ENCODE measurements at regions not wholly inside any gene's neighbourhood (a gene's known extent, or its start where the extent isn't known, plus 50 kb on each side); places are given as distances from the start of the nearest gene placed in this dataset.

- Mint-ChIP-seq H3K9me3 (no peaks in the 10 kb centered on the region), H3K36me3 (ENCODE audit: low read depth) (no peaks in the 10 kb centered on the region), H3K4me1 (ENCODE audit: low read depth) (no peaks in the 10 kb centered on the region), H3K4me3 (no peak overlapping the region), H3K27ac (no peak overlapping the region), H3K27me3 (ENCODE audit: low read depth) (no peaks in the 10 kb centered on the region)
- no peak for DNase-seq
- intact Hi-C loops (cut with micrococcal nuclease), result no loop called here
- CTCF ChIA-PET, result no interaction called here
Observed at GRCh38 chr1:201602413-201603265, 63.7 kb downstream of the NAV1 start.

- H3K27ac Mint-ChIP-seq, result no peak overlapping the region
- H3K4me1 Mint-ChIP-seq (ENCODE audit: low read depth), result no peaks in the 10 kb centered on the region
- H3K36me3 Mint-ChIP-seq (ENCODE audit: low read depth), result no peaks in the 10 kb centered on the region
- H3K4me3 Mint-ChIP-seq, result no peak overlapping the region
- no peak for DNase-seq
- CTCF ChIA-PET, result no interaction called here
- no peaks in the 10 kb centered on the region for H3K27me3 Mint-ChIP-seq (ENCODE audit: low read depth)
- intact Hi-C loops (cut with micrococcal nuclease), result no loop called here
- no peaks in the 10 kb centered on the region for H3K9me3 Mint-ChIP-seq
Observed at GRCh38 chr1:201603613-201604232, 64.8 kb downstream of the NAV1 start.

- CTCF ChIA-PET, result interaction anchor here (0.6 kb wide), 1 partner anchor 42 kb away, joined by 3 read pairs; no protein-coding TSS in a partner anchor
- DNase-seq, result no peak
- H3K27ac Mint-ChIP-seq, result no peak overlapping the region
- no peaks in the 10 kb centered on the region for H3K27me3 Mint-ChIP-seq (ENCODE audit: low read depth)
- no peaks in the 10 kb centered on the region for H3K9me3 Mint-ChIP-seq
- no peaks in the 10 kb centered on the region for H3K36me3 Mint-ChIP-seq (ENCODE audit: low read depth)
- no peak overlapping the region for H3K4me3 Mint-ChIP-seq
- intact Hi-C loops (cut with micrococcal nuclease), result no loop called here
- H3K4me1 Mint-ChIP-seq (ENCODE audit: low read depth), result no peaks in the 10 kb centered on the region
Observed at GRCh38 chr1:201605385-201606010, 66.6 kb downstream of the NAV1 start.

- Mint-ChIP-seq H3K27ac (no peak overlapping the region), H3K9me3 (no peaks in the 10 kb centered on the region), H3K4me1 (ENCODE audit: low read depth) (no peaks in the 10 kb centered on the region), H3K27me3 (ENCODE audit: low read depth) (no peaks in the 10 kb centered on the region), H3K36me3 (ENCODE audit: low read depth) (no peaks in the 10 kb centered on the region), H3K4me3 (no peak overlapping the region)
- intact Hi-C loops (cut with micrococcal nuclease), result no loop called here
- CTCF ChIA-PET, result no interaction called here
- DNase-seq, result no peak
Observed at GRCh38 chr1:201606096-201606495, 67.2 kb downstream of the NAV1 start.

- H3K4me1 Mint-ChIP-seq (ENCODE audit: low read depth), result no peaks in the 10 kb centered on the region
- no peak for DNase-seq
- H3K27ac Mint-ChIP-seq, result no peak overlapping the region
- H3K4me3 Mint-ChIP-seq, result no peak overlapping the region
- H3K27me3 Mint-ChIP-seq (ENCODE audit: low read depth), result no peaks in the 10 kb centered on the region
- CTCF ChIA-PET, result no interaction called here
- intact Hi-C loops (cut with micrococcal nuclease), result no loop called here
- H3K36me3 Mint-ChIP-seq (ENCODE audit: low read depth), result no peaks in the 10 kb centered on the region
- H3K9me3 Mint-ChIP-seq, result no peaks in the 10 kb centered on the region
Observed at GRCh38 chr1:201606623-201607022, 67.7 kb downstream of the NAV1 start.

- Mint-ChIP-seq H3K4me3 (no peak overlapping the region), H3K27me3 (ENCODE audit: low read depth) (no peaks in the 10 kb centered on the region), H3K36me3 (ENCODE audit: low read depth) (no peaks in the 10 kb centered on the region), H3K4me1 (ENCODE audit: low read depth) (no peaks in the 10 kb centered on the region), H3K9me3 (no peaks in the 10 kb centered on the region), H3K27ac (no peak overlapping the region)
- CTCF ChIA-PET, result interaction anchor here (1.2 kb wide), 1 partner anchor 101 kb away, joined by 5 read pairs; no protein-coding TSS in a partner anchor
- intact Hi-C loops (cut with micrococcal nuclease), result no loop called here
- no peak for DNase-seq
Observed at GRCh38 chr1:201608635-201609395, 69.9 kb downstream of the NAV1 start.

- no peaks in the 10 kb centered on the region for H3K36me3 Mint-ChIP-seq (ENCODE audit: low read depth)
- no peak overlapping the region for H3K4me3 Mint-ChIP-seq
- H3K27me3 Mint-ChIP-seq (ENCODE audit: low read depth), result no peaks in the 10 kb centered on the region
- no peak for DNase-seq
- CTCF ChIA-PET, result interaction anchor here (1.2 kb wide), 1 partner anchor 100 kb away, joined by 5 read pairs; no protein-coding TSS in a partner anchor
- H3K9me3 Mint-ChIP-seq, result no peaks in the 10 kb centered on the region
- intact Hi-C loops (cut with micrococcal nuclease), result no loop called here
- no peak overlapping the region for H3K27ac Mint-ChIP-seq
- no peaks in the 10 kb centered on the region for H3K4me1 Mint-ChIP-seq (ENCODE audit: low read depth)
Observed at GRCh38 chr1:201609661-201610318, 70.9 kb downstream of the NAV1 start.

GRCh38 chr1:201610858-201611257 lies 71.9 kb downstream of the NAV1 start:
- DNase-seq, result no peak
- Mint-ChIP-seq H3K27ac (no peak overlapping the region), H3K4me3 (no peak overlapping the region), H3K4me1 (ENCODE audit: low read depth) (no peaks in the 10 kb centered on the region), H3K9me3 (no peaks in the 10 kb centered on the region), H3K36me3 (ENCODE audit: low read depth) (no peaks in the 10 kb centered on the region), H3K27me3 (ENCODE audit: low read depth) (no peaks in the 10 kb centered on the region)
- CTCF ChIA-PET, result no interaction called here
- intact Hi-C loops (cut with micrococcal nuclease), result no loop called here

GRCh38 chr1:201612645-201613044 lies 73.7 kb downstream of the NAV1 start:
- intact Hi-C loops (cut with micrococcal nuclease), result no loop called here
- no peak overlapping the region for H3K4me3 Mint-ChIP-seq
- no peaks in the 10 kb centered on the region for H3K4me1 Mint-ChIP-seq (ENCODE audit: low read depth)
- H3K9me3 Mint-ChIP-seq, result no peaks in the 10 kb centered on the region
- CTCF ChIA-PET, result no interaction called here
- no peak for DNase-seq
- H3K27me3 Mint-ChIP-seq (ENCODE audit: low read depth), result no peaks in the 10 kb centered on the region
- H3K36me3 Mint-ChIP-seq (ENCODE audit: low read depth), result no peaks in the 10 kb centered on the region
- H3K27ac Mint-ChIP-seq, result no peak overlapping the region

- CTCF ChIA-PET, result interaction anchor here (0.7 to 0.8 kb wide), 2 partner anchors 89 to 297 kb away, joined by 3 read pairs; no protein-coding TSS in a partner anchor
- H3K4me1 Mint-ChIP-seq (ENCODE audit: low read depth), result no peaks in the 10 kb centered on the region
- no peaks in the 10 kb centered on the region for H3K36me3 Mint-ChIP-seq (ENCODE audit: low read depth)
- no peaks in the 10 kb centered on the region for H3K9me3 Mint-ChIP-seq
- H3K27me3 Mint-ChIP-seq (ENCODE audit: low read depth), result no peaks in the 10 kb centered on the region
- H3K4me3 Mint-ChIP-seq, result no peak overlapping the region
- intact Hi-C loops (cut with micrococcal nuclease), result no loop called here
- DNase-seq, result no peak
- no peak overlapping the region for H3K27ac Mint-ChIP-seq
Observed at GRCh38 chr1:201614262-201615015, 75.5 kb downstream of the NAV1 start.

GRCh38 chr1:201617157-201617556 lies 78.2 kb downstream of the NAV1 start:
- DNase-seq, result no peak
- CTCF ChIA-PET, result interaction anchor here (1.2 kb wide), 1 partner anchor 168 kb away, joined by 3 read pairs; no protein-coding TSS in a partner anchor
- H3K9me3 Mint-ChIP-seq, result no peaks in the 10 kb centered on the region
- H3K4me3 Mint-ChIP-seq, result no peak overlapping the region
- H3K4me1 Mint-ChIP-seq (ENCODE audit: low read depth), result no peaks in the 10 kb centered on the region
- no peak overlapping the region for H3K27ac Mint-ChIP-seq
- H3K27me3 Mint-ChIP-seq (ENCODE audit: low read depth), result no peaks in the 10 kb centered on the region
- intact Hi-C loops (cut with micrococcal nuclease), result no loop called here
- no peaks in the 10 kb centered on the region for H3K36me3 Mint-ChIP-seq (ENCODE audit: low read depth)
